ENCODE measurements at regions not wholly inside any gene's neighbourhood (a gene's known extent, or its start where the extent isn't known, plus 50 kb on each side); places are given as distances from the start of the nearest gene placed in this dataset.

- DNase-seq = no peak
- ATAC-seq (ENCODE audit: low FRiP score) = peak; percentile 37
- Histone ChIP-seq H3K4me3 (ENCODE audit: low read length in 2 of 2) (no peak overlapping the region), H3K4me1 (ENCODE audit: control insufficient read depth in 1 of 2, insufficient read depth in 2 of 2, low read length in 2 of 2) (no peaks in the 10 kb centered on the region), H3K9me3 (ENCODE audit: control insufficient read depth, low read length) (no peaks in the 10 kb centered on the region), H3K27ac (ENCODE audit: low read depth in 1 of 2, low read length in 2 of 2) (no peak overlapping the region), H3K27me3 (ENCODE audit: control insufficient read depth in 1 of 2, insufficient read depth in 2 of 2, low read length in 1 of 2) (no peaks in the 10 kb centered on the region), H3K36me3 (ENCODE audit: control insufficient read depth in 1 of 2, insufficient read depth in 2 of 2, low read length in 1 of 2) (no peaks in the 10 kb centered on the region)
- 1 to 2% methylated on average over 25 of the region's 25 CpGs for WGBS, 2 donors
- intact Hi-C loops (cut with DNase I) = no loop called here
These were observed 119.9 kb upstream of the TMEM45B start for GRCh38 chr11:129695571-129696308.

GRCh38 chr11:129696309-129696989, 119.2 kb upstream of the TMEM45B start:
- ATAC-seq (ENCODE audit: low FRiP score) (no peak), DNase-seq (no peak)
- H3K4me3 ChIP-seq (ENCODE audit: low read length in 2 of 2) = no peak overlapping the region
- 67 to 68% methylated on average over 13 of the region's 13 CpGs for WGBS, 2 donors
- H3K36me3 ChIP-seq (ENCODE audit: control insufficient read depth in 1 of 2, insufficient read depth in 2 of 2, low read length in 1 of 2) = no peaks in the 10 kb centered on the region
- intact Hi-C loops (cut with DNase I) = no loop called here
- no peaks in the 10 kb centered on the region for H3K9me3 ChIP-seq (ENCODE audit: control insufficient read depth, low read length)
- H3K27ac ChIP-seq (ENCODE audit: low read depth in 1 of 2, low read length in 2 of 2) = no peak overlapping the region
- H3K27me3 ChIP-seq (ENCODE audit: control insufficient read depth in 1 of 2, insufficient read depth in 2 of 2, low read length in 1 of 2) = no peaks in the 10 kb centered on the region
- no peaks in the 10 kb centered on the region for H3K4me1 ChIP-seq (ENCODE audit: control insufficient read depth in 1 of 2, insufficient read depth in 2 of 2, low read length in 2 of 2)

GRCh38 chr11:129698212-129698611, 117.4 kb upstream of the TMEM45B start:
- 45 to 52% methylated on average over 1 of the region's 1 CpG for WGBS, 2 donors
- DNase-seq (no peak), ATAC-seq (ENCODE audit: low FRiP score) (no peak)
- intact Hi-C loops (cut with DNase I) = no loop called here
- no peaks in the 10 kb centered on the region for H3K36me3 ChIP-seq (ENCODE audit: control insufficient read depth in 1 of 2, insufficient read depth in 2 of 2, low read length in 1 of 2)
- H3K4me3 ChIP-seq (ENCODE audit: low read length in 2 of 2) = no peak overlapping the region
- no peaks in the 10 kb centered on the region for H3K9me3 ChIP-seq (ENCODE audit: control insufficient read depth, low read length)
- H3K4me1 ChIP-seq (ENCODE audit: control insufficient read depth in 1 of 2, insufficient read depth in 2 of 2, low read length in 2 of 2) = no peaks in the 10 kb centered on the region
- H3K27ac ChIP-seq (ENCODE audit: low read depth in 1 of 2, low read length in 2 of 2) = no peak overlapping the region
- H3K27me3 ChIP-seq (ENCODE audit: control insufficient read depth in 1 of 2, insufficient read depth in 2 of 2, low read length in 1 of 2) = no peaks in the 10 kb centered on the region

- no peaks in the 10 kb centered on the region for H3K27me3 ChIP-seq (ENCODE audit: control insufficient read depth in 1 of 2, insufficient read depth in 2 of 2, low read length in 1 of 2)
- intact Hi-C loops (cut with DNase I) = no loop called here
- H3K27ac ChIP-seq (ENCODE audit: low read depth in 1 of 2, low read length in 2 of 2) = no peak overlapping the region
- DNase-seq (no peak), ATAC-seq (ENCODE audit: low FRiP score) (no peak)
- H3K36me3 ChIP-seq (ENCODE audit: control insufficient read depth in 1 of 2, insufficient read depth in 2 of 2, low read length in 1 of 2) = no peaks in the 10 kb centered on the region
- H3K4me3 ChIP-seq (ENCODE audit: low read length in 2 of 2) = no peak overlapping the region
- WGBS, 2 donors = 76 to 78% methylated on average over 14 of the region's 14 CpGs
- H3K9me3 ChIP-seq (ENCODE audit: control insufficient read depth, low read length) = no peaks in the 10 kb centered on the region
- H3K4me1 ChIP-seq (ENCODE audit: control insufficient read depth in 1 of 2, insufficient read depth in 2 of 2, low read length in 2 of 2) = no peaks in the 10 kb centered on the region
These were observed 115.8 kb upstream of the TMEM45B start for GRCh38 chr11:129699711-129700304.

GRCh38 chr11:129700701-129701100, 114.9 kb upstream of the TMEM45B start:
- Histone ChIP-seq H3K36me3 (ENCODE audit: control insufficient read depth in 1 of 2, insufficient read depth in 2 of 2, low read length in 1 of 2) (no peaks in the 10 kb centered on the region), H3K27ac (ENCODE audit: low read depth in 1 of 2, low read length in 2 of 2) (no peak overlapping the region), H3K27me3 (ENCODE audit: control insufficient read depth in 1 of 2, insufficient read depth in 2 of 2, low read length in 1 of 2) (no peaks in the 10 kb centered on the region), H3K4me1 (ENCODE audit: control insufficient read depth in 1 of 2, insufficient read depth in 2 of 2, low read length in 2 of 2) (no peaks in the 10 kb centered on the region), H3K9me3 (ENCODE audit: control insufficient read depth, low read length) (no peaks in the 10 kb centered on the region), H3K4me3 (ENCODE audit: low read length in 2 of 2) (no peak overlapping the region)
- ATAC-seq (ENCODE audit: low FRiP score) (no peak), DNase-seq (no peak)
- 84 to 89% methylated on average over 3 of the region's 3 CpGs for WGBS, 2 donors
- intact Hi-C loops (cut with DNase I) = no loop called here

- WGBS, 2 donors = 84 to 85% methylated on average over 6 of the region's 6 CpGs
- Histone ChIP-seq H3K4me1 (ENCODE audit: control insufficient read depth in 1 of 2, insufficient read depth in 2 of 2, low read length in 2 of 2) (no peaks in the 10 kb centered on the region), H3K9me3 (ENCODE audit: control insufficient read depth, low read length) (no peaks in the 10 kb centered on the region), H3K27ac (ENCODE audit: low read depth in 1 of 2, low read length in 2 of 2) (no peak overlapping the region), H3K27me3 (ENCODE audit: control insufficient read depth in 1 of 2, insufficient read depth in 2 of 2, low read length in 1 of 2) (no peaks in the 10 kb centered on the region), H3K36me3 (ENCODE audit: control insufficient read depth in 1 of 2, insufficient read depth in 2 of 2, low read length in 1 of 2) (no peaks in the 10 kb centered on the region), H3K4me3 (ENCODE audit: low read length in 2 of 2) (no peak overlapping the region)
- DNase-seq (no peak), ATAC-seq (ENCODE audit: low FRiP score) (no peak)
- intact Hi-C loops (cut with DNase I) = no loop called here
These were observed 113.9 kb upstream of the TMEM45B start for GRCh38 chr11:129701706-129702105.

GRCh38 chr11:129702410-129703398, 112.9 kb upstream of the TMEM45B start:
- Histone ChIP-seq H3K4me1 (ENCODE audit: control insufficient read depth in 1 of 2, insufficient read depth in 2 of 2, low read length in 2 of 2) (no peaks in the 10 kb centered on the region), H3K9me3 (ENCODE audit: control insufficient read depth, low read length) (no peaks in the 10 kb centered on the region), H3K36me3 (ENCODE audit: control insufficient read depth in 1 of 2, insufficient read depth in 2 of 2, low read length in 1 of 2) (no peaks in the 10 kb centered on the region), H3K4me3 (ENCODE audit: low read length in 2 of 2) (no peak overlapping the region), H3K27ac (ENCODE audit: low read depth in 1 of 2, low read length in 2 of 2) (no peak overlapping the region), H3K27me3 (ENCODE audit: control insufficient read depth in 1 of 2, insufficient read depth in 2 of 2, low read length in 1 of 2) (no peaks in the 10 kb centered on the region)
- DNase-seq = no peak
- ATAC-seq (ENCODE audit: low FRiP score) = no peak
- 74 to 79% methylated on average over 14 of the region's 14 CpGs for WGBS, 2 donors
- intact Hi-C loops (cut with DNase I) = no loop called here

GRCh38 chr11:129703846-129704245, 111.8 kb upstream of the TMEM45B start:
- Histone ChIP-seq H3K4me3 (ENCODE audit: low read length in 2 of 2) (no peak overlapping the region), H3K9me3 (ENCODE audit: control insufficient read depth, low read length) (no peaks in the 10 kb centered on the region), H3K27ac (ENCODE audit: low read depth in 1 of 2, low read length in 2 of 2) (no peak overlapping the region), H3K27me3 (ENCODE audit: control insufficient read depth in 1 of 2, insufficient read depth in 2 of 2, low read length in 1 of 2) (no peaks in the 10 kb centered on the region), H3K36me3 (ENCODE audit: control insufficient read depth in 1 of 2, insufficient read depth in 2 of 2, low read length in 1 of 2) (no peaks in the 10 kb centered on the region), H3K4me1 (ENCODE audit: control insufficient read depth in 1 of 2, insufficient read depth in 2 of 2, low read length in 2 of 2) (no peaks in the 10 kb centered on the region)
- intact Hi-C loops (cut with DNase I) = no loop called here
- DNase-seq = no peak
- WGBS, 2 donors = 72 to 79% methylated on average over 6 of the region's 6 CpGs
- no peak for ATAC-seq (ENCODE audit: low FRiP score)
